ENCODE measurements at regions not wholly inside any gene's neighbourhood (a gene's known extent, or its start where the extent isn't known, plus 50 kb on each side); places are given as distances from the start of the nearest gene placed in this dataset.

GRCh38 chr15:53074221-53074620 is 284.1 kb upstream of the ONECUT1 start:
- TF ChIP-seq EZH2 (IDR thresholded peaks at IDR 0.05; ENCODE audit: insufficient read depth, poor library complexity, severe bottlenecking) (no peak), EZH2phosphoT487 (IDR thresholded peaks at IDR 0.05; ENCODE audit: insufficient read depth, low read depth) (no peak)
